NCI-H146 treated with DMSO at 0.1 percent for 48 hours (cell line): ENCODE measurements at regions not wholly inside any gene's neighbourhood (a gene's known extent, or its start where the extent isn't known, plus 50 kb on each side); places are given as distances from the start of the nearest gene placed in this dataset.
"Not testable (repeated sequence)": the region's sequence is repeated elsewhere in the genome, so short reads cannot be mapped to it uniquely, and the experiment has no call there.

Experiments
- DNase-seq: peaks from one replicate; lab custom pipeline; 2025; ENCODE audit not compliant: unreplicated experiment; lab: John Stamatoyannopoulos, UW

DNA sequence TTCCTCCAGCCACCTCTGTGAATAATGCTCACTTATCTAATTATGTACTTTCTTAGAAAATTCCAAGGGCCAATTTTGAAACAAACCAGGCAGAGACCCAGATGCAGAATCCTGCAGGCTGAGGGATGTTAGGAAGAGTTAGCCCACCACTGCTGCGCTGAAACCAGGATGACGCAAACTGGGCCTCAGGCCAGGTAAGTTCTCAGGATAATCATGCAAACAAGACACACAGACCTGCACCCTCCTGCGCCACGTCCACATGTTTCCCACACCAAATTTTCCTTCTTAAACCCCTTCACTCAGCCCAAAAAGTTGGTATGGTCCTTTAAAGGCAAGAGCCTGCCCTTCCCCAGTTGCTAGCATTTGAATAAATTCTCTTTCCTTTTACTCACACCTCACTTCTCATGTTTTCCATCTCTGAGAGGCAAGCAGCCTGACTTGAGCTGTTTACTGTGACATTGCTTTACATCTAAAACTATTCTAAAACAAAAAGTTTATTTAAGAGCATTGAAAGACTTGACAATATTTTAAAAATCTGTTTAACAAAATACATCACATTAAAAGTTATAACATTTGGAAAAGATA, 887.1 kb downstream of the LRRIQ3 start:
- DNase-seq = no peak

DNA sequence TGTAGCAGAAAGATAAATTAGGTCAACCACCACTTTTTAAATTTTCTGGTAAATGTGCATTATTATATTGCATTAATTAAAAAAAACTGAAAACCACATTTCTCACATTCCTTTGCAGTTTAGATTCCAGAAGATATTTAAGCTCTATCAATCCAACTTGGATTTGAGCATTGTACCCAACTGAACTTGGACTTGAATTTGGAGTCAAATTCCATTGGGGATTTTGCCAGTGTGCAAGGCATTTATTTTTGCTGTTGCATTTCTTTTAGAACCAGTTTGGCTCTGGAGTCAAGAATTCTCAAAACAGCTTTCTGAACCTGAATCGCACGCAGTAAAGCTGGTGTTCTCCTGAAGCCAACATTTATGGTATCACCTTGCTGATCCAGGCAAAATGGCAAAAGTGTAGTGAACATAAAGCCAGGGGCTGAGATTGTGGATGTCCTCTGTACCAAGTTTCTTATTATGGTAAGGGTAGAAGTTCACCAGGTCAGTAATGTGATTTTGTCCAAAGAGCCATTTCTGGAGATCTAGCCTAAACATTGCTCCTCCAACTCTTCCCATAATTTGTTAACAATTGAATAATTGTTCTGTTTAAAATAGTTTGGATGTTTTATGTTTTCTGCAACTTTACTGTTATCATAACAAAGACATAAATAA, 890.9 kb downstream of the LRRIQ3 start:
- no peak for DNase-seq

DNA sequence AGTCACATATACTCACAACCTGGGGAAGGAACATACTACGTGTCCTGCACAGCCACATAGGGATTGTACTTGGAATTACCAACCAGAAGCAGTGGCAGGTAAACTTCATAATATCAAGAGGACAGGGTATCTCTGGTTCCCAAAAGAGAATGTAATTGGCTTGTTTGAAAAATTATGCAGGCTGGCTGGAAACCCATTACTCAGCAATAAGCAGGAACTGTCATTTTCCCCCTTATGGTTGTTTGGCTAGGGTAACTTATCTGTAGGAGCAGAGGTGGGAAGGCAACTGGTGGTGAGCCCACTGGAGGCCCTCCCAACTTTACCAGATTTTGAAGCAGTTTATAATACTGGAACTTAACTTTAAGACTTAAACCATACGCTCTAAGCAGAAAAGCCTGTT, 924.1 kb downstream of the LRRIQ3 start:
- DNase-seq = no peak

DNA sequence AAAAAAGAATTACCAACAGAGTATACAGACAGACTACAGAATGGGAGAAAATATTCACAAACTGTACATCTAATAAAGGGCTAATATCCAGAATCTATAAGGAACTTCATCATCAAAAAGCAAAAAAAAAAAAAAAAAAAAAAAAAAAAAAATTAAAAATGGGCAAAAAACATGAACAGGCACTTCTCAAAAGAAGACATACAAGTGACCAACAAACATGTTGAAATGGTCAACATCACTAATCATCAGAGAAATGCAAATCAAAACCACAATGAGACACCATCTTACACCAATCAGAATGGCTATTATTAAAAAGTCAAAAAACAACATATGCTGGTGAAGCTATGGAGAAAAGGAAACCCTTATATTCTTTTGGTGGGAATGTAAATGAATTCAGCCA, 952.8 kb downstream of the LRRIQ3 start:
- not testable (repeated sequence) for DNase-seq

DNA sequence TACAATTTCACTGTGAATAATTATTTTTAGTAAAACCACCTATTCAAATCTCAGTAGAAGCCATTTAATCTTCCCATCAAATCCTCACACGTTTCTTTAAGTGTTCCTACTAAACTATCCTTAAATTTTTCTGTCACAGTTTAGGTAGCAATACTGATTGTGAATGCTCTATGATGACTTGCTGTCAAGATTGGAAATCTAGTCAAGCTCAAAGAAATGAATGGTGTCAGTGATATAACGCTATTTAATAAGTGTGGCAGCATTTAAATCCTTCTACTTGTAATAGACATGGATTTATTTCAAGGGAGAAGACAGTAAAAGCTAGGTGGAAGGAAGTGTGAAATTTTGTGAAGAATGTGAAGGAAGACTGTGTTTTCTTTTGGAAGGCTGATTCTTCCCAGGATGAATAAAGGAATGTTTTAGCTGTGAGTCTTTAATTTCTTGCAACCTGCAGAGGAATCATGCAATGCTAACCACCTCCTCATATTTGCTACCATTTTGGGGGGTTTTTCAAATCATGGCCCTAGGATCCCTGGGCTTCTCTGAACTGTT, 936.7 kb upstream of the NEGR1 start:
- no peak for DNase-seq

GRCh38 chr1:73205294-73205973, 923.1 kb upstream of the NEGR1 start:
- DNase-seq = no peak

DNA sequence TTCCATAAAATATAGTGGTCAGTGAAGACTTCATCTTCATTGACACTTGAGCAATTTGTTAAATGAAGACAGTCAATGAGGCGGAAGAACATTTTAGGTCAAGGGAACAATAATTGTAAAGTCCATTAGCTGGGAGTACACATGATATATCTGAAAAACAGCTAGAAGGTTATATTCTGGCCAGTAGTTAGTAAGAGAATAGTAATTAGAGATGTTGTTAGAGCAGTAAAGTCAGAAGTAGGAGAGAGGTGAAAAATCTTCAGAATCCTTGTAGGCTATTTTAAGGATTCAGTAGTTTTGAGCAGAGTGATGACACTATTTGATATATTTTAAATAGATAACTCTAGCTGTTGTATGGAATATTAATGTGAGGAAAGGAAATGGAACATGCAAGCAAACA, 915.6 kb upstream of the NEGR1 start:
- no peak for DNase-seq

GRCh38 chr1:73194965-73195364, 912.6 kb upstream of the NEGR1 start:
- no peak for DNase-seq

DNA sequence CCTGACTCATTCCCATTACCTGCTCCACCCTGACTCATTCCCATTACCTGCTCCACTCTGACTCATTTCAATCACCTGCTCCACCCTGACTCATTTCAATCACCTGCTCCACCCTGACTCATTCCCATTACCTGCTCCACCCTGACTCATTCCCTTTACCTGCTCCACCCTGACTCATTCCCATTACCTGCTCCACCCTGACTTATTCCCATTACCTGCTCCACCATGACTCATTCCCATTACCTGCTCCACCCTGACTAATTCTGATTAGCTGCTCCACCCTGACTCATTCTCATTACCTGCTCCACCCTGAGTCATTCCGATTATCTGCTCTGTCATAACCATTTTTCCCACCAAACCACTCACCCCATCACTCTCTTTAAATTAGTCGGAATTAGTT, 901.2 kb upstream of the NEGR1 start:
- DNase-seq = not testable (repeated sequence)

DNA sequence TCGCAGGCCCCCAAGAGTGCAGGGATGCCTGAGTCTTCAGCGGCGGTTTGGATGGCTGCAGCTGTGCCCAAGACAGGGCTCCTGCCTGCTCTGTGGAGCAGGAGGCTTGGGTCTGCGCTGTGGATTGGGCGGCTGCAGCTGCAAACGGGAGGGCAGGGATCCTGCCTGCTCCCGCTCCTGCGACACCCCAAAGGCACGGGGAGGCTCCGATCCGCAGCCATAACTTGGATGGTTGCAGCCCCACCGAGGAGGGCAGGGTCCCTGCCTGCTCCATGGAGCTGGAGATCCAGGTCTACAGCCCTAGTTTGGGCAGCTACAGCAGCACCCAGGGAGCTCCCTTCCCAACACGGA, 898.8 kb upstream of the NEGR1 start:
- DNase-seq = no peak

DNA sequence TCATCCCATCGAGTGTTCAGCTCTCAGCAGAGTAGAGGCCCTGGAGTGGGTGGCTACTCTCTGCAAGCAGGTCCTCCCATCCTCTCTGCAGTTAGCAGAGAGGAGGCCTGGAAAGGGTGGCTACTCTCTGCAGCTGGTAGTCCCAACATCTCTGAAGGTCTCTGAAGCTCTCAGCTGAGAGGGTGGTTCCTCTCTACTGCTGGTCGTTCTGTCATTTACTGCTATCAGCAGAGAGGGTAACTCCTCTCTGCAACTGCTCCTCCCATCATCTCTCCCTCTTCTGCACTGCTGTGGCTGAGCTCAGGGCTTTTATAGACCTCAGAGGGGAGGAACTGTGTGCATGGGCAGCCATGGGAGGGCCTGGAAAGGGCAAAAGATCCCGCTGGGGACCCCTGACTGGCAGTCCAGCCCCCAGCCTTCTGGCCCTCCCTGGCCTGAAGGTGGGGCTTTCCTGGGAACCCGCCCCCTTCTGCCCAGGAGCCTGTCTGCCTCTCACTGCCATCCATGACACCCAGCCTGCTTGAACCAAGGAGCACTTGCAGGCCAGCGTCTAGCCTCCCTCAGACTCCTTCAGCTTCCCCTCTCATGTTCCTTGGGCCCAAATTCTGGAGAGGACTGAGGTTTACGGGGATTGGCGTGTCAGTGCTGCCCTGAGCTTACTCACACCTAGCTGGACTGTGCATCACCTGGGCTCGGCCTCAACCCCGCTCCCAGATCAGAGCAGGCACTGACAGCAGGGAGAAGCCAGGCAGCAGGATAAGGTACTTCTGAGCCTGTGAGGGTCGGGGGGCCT, 898.3 kb upstream of the NEGR1 start:
- DNase-seq = no peak

GRCh38 chr1:73176902-73177301, 894.6 kb upstream of the NEGR1 start:
- no peak for DNase-seq

DNA sequence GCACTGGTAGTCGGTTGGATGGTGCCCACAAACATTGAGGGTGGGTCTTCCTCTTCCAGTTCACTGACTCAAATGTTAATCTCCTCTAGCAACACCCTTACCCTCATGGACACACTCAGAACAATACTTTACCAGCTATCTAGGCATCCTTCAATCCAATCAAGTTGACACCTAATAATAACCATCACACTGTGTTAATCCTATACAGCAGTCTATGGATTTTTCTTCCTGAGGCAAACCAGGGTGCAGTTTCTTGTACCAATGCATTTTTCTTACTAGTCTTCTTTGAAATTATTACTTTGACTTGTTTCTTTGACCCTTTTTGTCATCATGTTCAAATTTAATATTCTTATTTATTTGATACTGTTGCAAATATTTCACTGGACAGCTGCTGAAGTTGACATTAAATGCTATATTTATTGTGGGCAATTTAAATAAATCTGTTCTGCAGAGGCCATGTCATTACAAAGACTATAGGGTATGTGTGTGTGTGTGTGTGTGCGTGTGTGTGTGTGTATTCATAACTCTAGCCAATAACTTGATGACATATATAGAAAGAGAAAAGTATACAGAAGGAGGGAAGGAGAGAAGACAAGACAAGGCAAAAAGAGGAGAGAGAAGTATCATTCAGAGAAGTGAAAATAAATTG, 884.8 kb upstream of the NEGR1 start:
- no peak for DNase-seq

DNA sequence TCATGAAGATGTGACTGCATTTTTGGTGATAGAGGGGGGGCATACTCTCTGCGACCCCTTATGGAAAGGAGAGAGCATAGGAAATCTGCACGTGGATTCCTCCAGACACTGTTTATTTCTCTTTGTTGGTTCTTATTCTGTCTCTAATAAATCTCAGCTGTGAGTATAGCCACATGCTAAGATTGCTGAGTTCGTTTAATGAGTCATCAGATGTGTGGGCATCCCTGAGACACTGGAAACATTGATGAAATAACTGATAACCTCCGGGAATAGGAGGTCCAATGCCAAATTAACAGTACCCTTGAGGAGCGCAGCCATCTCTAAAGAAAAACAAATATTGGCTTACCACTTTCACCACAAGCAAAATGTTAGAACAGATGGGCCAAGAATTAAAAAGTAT, 880.2 kb upstream of the NEGR1 start:
- DNase-seq = no peak

GRCh38 chr1:73161418-73161817, 879.1 kb upstream of the NEGR1 start:
- DNase-seq = no peak

GRCh38 chr1:73160759-73161158, 878.4 kb upstream of the NEGR1 start:
- no peak for DNase-seq

DNA sequence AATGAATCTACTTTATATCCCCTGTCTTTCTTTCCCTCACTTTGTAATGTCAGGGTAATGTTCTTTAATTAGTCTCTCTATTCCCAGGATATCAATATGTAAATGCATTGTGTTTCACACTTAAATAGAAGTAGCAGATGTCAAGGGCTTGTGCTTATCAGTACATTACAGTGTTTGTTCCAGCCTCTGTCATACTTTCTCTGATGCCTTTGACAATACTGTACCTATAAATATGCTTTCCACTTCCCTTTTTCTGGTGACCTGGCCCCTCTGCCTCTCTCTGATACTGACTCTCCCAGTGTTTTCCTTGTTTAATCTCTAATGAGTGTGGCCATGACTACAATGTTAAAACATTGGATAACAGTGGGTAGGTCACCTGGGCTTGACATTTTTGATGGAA, 862.0 kb upstream of the NEGR1 start:
- no peak for DNase-seq

DNA sequence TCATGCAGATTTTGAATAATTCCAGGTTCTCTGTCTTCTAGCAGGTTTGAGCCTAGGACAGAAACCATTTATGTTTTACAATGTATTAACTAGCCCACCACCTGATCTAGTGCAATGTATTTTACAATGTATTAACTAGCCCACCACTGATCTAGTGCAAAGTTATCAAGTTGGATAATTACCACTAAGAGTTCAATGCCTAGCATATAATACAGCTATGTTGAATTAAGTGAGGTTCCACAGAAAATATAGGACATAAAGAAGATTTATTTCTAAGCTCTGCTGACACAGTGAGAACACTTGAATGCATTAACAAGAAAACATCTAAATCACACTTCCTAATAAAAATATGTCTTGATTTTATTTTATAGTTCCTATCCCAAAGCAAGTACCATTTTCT, 854.6 kb upstream of the NEGR1 start:
- DNase-seq = no peak

- DNase-seq = no peak
Measured at GRCh38 chr1:73106931-73107330, 824.6 kb upstream of the NEGR1 start.

DNA sequence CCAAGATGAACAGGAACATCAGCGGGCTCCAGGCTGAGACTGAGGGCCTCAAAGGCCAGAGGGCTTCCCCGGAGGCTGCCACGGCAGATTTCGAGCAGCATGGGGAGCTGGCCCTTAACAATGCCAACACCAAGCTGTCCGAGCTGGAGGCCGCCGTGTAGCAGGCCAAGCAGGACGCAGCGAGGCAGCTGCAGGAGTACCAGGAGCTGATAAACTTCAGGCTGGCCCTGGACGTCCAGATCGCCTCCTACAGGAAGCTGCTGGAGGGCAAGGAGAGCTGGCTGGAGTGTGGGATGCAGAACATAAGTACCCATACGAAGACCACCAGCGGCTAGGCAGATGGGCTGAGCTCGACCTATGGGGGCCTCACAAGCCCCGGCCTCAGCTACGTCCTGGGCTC, 823.4 kb upstream of the NEGR1 start:
- DNase-seq = no peak

GRCh38 chr1:73104749-73105148, 822.4 kb upstream of the NEGR1 start:
- DNase-seq = no peak
